Right cardiac atrium (tissue), 5 donors: ENCODE measurements at regions not wholly inside any gene's neighbourhood (a gene's known extent, or its start where the extent isn't known, plus 50 kb on each side); places are given as distances from the start of the nearest gene placed in this dataset.
A peak's percentile ranks its signal among the peaks of the same experiment; 100 is the strongest.
"Not testable (repeated sequence)": the region's sequence is repeated elsewhere in the genome, so short reads cannot be mapped to it uniquely, and the experiment has no call there.

Source experiments
- ATAC-seq, 2 donors: fragments of 200-7000 bp; cut with Tn5 transposase; one replicate each; pipeline versions ENCODE4 v1.8.0 to v1.9.1; 2020; ENCODE audit warnings: moderate library complexity in 2 of 2, mild to moderate bottlenecking in 1 of 2
- DNase-seq, 3 donors: peaks; one replicate each; pipeline ENCODE4 v3.0.0-alpha.2; 2020
- H3K27ac ChIP-seq: one replicate; pipeline ENCODE4 v1.5.1; 2013; ENCODE audit warnings: mild to moderate bottlenecking, low read length, control low read depth, moderate library complexity
- H3K27me3 ChIP-seq: one replicate; pipeline ENCODE4 v1.6.1; 2013; ENCODE audit not compliant: control insufficient read depth, insufficient read depth
- H3K4me1 ChIP-seq: one replicate; pipeline ENCODE4 v1.6.1; 2013; ENCODE audit warnings: low read length; ENCODE audit not compliant: control insufficient read depth, insufficient read depth
- H3K4me3 ChIP-seq: one replicate; pipeline ENCODE4 v1.5.1; 2013; ENCODE audit warnings: low read length, control low read depth
- H3K9me3 ChIP-seq: one replicate; pipeline ENCODE4 v1.6.1; 2013; ENCODE audit warnings: low read length; ENCODE audit not compliant: control insufficient read depth
- WGBS: extraction: QIAGEN DNeasy Blood & Tissue Kit; methylation state at CpG from one replicate; pipeline ENCODE4 v1.1.7; 2013; 5-methylcytosine and 5-hydroxymethylcytosine counted together
- intact Hi-C, 4 donors: fragments of 100-400 bp; cut with DNase I; formaldehyde crosslinking; loops; one replicate each; pipeline versions ENCODE4 v1.11.0 to v1.14.0; 2022 to 2023
- donor health status: healthy with polysubstance abuse.
- donor health status: DM: no; HTN: yes; CAD: no.
- donor health status: DM: no; HTN: no; CAD: no.
- donor health status: DM: no; HTN: yes; CAD: no; lungs with severe emphysema.
- donor health status: DM: yes; HTN: yes; CAD: no.

GRCh38 chr2:239719791-239720360 is 305.3 kb downstream of the NDUFA10 start:
- 95% methylated on average over 9 of the region's 9 CpGs for WGBS
- intact Hi-C loops, result no loop called here
- Histone ChIP-seq H3K4me3 (no peak overlapping the region), H3K9me3 (no peaks in the 10 kb centered on the region), H3K27me3 (no peaks in the 10 kb centered on the region), H3K27ac (no peak overlapping the region), H3K4me1 (no peaks in the 10 kb centered on the region)
- no peak for ATAC-seq
- no peak for DNase-seq

GRCh38 chr2:239718991-239719390 is 306.2 kb downstream of the NDUFA10 start:
- ATAC-seq, intact Hi-C loops: not testable (repeated sequence)

GRCh38 chr2:239717706-239718105 is 307.4 kb downstream of the NDUFA10 start:
- no peaks in the 10 kb centered on the region for H3K4me1 ChIP-seq
- H3K27me3 ChIP-seq, result no peaks in the 10 kb centered on the region
- WGBS, result 95% methylated on average over 22 of the region's 22 CpGs
- H3K9me3 ChIP-seq, result peaks cover under 1% of the 10 kb centered on the region
- no peak overlapping the region for H3K4me3 ChIP-seq
- DNase-seq, result no peak
- intact Hi-C loops, result no loop called here
- H3K27ac ChIP-seq, result no peak overlapping the region
- no peak for ATAC-seq

More at GRCh38 chr2:239718991-239719390, 306.2 kb downstream of the NDUFA10 start:
- DNase-seq, H3K9me3 ChIP-seq, H3K27ac ChIP-seq, H3K27me3 ChIP-seq, H3K4me3 ChIP-seq, H3K4me1 ChIP-seq: not testable (repeated sequence)
- WGBS, result 86% methylated on average over 6 of the region's 6 CpGs

GRCh38 chr2:239717319-239717675 is 307.8 kb downstream of the NDUFA10 start:
- intact Hi-C loops, result no loop called here
- H3K27ac ChIP-seq, result no peak overlapping the region
- H3K9me3 ChIP-seq, result peaks cover 3% of the 10 kb centered on the region
- no peak overlapping the region for H3K4me3 ChIP-seq
- no peak for DNase-seq
- H3K4me1 ChIP-seq, result no peaks in the 10 kb centered on the region
- H3K27me3 ChIP-seq, result no peaks in the 10 kb centered on the region
- WGBS, result 92% methylated on average over 3 of the region's 3 CpGs
- ATAC-seq, result peak in 1 of 2 donors; percentile 15

GRCh38 chr2:239716536-239717318 is 308.4 kb downstream of the NDUFA10 start:
- Histone ChIP-seq H3K27ac (no peak overlapping the region), H3K4me3 (no peak overlapping the region), H3K27me3 (no peaks in the 10 kb centered on the region), H3K4me1 (no peaks in the 10 kb centered on the region), H3K9me3 (peaks cover 3% of the 10 kb centered on the region)
- ATAC-seq (peak; percentile 52 to 57), DNase-seq (peak; percentile 62 to 85 (median 76))
- intact Hi-C loops, result no loop called here
- WGBS, result 44% methylated on average over 16 of the region's 16 CpGs

GRCh38 chr2:239716009-239716408 is 309.1 kb downstream of the NDUFA10 start:
- H3K27me3 ChIP-seq, result no peaks in the 10 kb centered on the region
- peaks cover 3% of the 10 kb centered on the region for H3K9me3 ChIP-seq
- no peak overlapping the region for H3K4me3 ChIP-seq
- no peak for ATAC-seq
- H3K4me1 ChIP-seq, result no peaks in the 10 kb centered on the region
- intact Hi-C loops, result no loop called here
- H3K27ac ChIP-seq, result no peak overlapping the region
- 91% methylated on average over 6 of the region's 6 CpGs for WGBS
- no peak for DNase-seq

- DNase-seq, result no peak
These were observed 309.5 kb downstream of the NDUFA10 start for GRCh38 chr2:239715606-239716005.

GRCh38 chr2:239715202-239715601 is 309.9 kb downstream of the NDUFA10 start:
- Histone ChIP-seq H3K4me1 (no peaks in the 10 kb centered on the region), H3K27ac (no peak overlapping the region), H3K9me3 (peaks cover 3% of the 10 kb centered on the region), H3K27me3 (no peaks in the 10 kb centered on the region), H3K4me3 (no peak overlapping the region)
- ATAC-seq, result no peak
- no peak for DNase-seq
- 93% methylated on average over 9 of the region's 9 CpGs for WGBS
- intact Hi-C loops, result no loop called here

More at GRCh38 chr2:239715606-239716005, 309.5 kb downstream of the NDUFA10 start:
- peaks cover 3% of the 10 kb centered on the region for H3K9me3 ChIP-seq
- no peak overlapping the region for H3K27ac ChIP-seq
- WGBS, result 92% methylated on average over 15 of the region's 15 CpGs
- intact Hi-C loops, result no loop called here
- ATAC-seq, result no peak
- H3K4me1 ChIP-seq, result no peaks in the 10 kb centered on the region
- H3K4me3 ChIP-seq, result no peak overlapping the region
- H3K27me3 ChIP-seq, result no peaks in the 10 kb centered on the region

GRCh38 chr2:239714116-239714515 is 311.0 kb downstream of the NDUFA10 start:
- DNase-seq (no peak), ATAC-seq (no peak)
- intact Hi-C loops, result no loop called here
- Histone ChIP-seq H3K4me3 (no peak overlapping the region), H3K9me3 (peaks cover 3% of the 10 kb centered on the region), H3K27me3 (no peaks in the 10 kb centered on the region), H3K27ac (no peak overlapping the region), H3K4me1 (no peaks in the 10 kb centered on the region)
- 85% methylated on average over 6 of the region's 6 CpGs for WGBS

GRCh38 chr2:239712755-239713154 is 311.9 kb upstream of the HDAC4 start:
- DNase-seq (no peak), ATAC-seq (no peak)
- no peaks in the 10 kb centered on the region for H3K4me1 ChIP-seq
- no peak overlapping the region for H3K27ac ChIP-seq
- H3K27me3 ChIP-seq, result no peaks in the 10 kb centered on the region
- no peak overlapping the region for H3K4me3 ChIP-seq
- intact Hi-C loops, result no loop called here
- 90% methylated on average over 3 of the region's 3 CpGs for WGBS
- peaks cover 3% of the 10 kb centered on the region for H3K9me3 ChIP-seq

GRCh38 chr2:239711911-239712570 is 311.2 kb upstream of the HDAC4 start:
- intact Hi-C loops, result no loop called here
- H3K9me3 ChIP-seq, result peaks cover 3% of the 10 kb centered on the region

More at GRCh38 chr2:239711911-239712570, 311.2 kb upstream of the HDAC4 start:
- DNase-seq (no peak), ATAC-seq (no peak)
- Histone ChIP-seq H3K4me3 (no peak overlapping the region), H3K27me3 (no peaks in the 10 kb centered on the region), H3K4me1 (no peaks in the 10 kb centered on the region), H3K27ac (no peak overlapping the region)
- WGBS, result 92% methylated on average over 8 of the region's 8 CpGs
